Superior temporal gyrus (tissue), 1 donor: ENCODE measurements at regions not wholly inside any gene's neighbourhood (a gene's known extent, or its start where the extent isn't known, plus 50 kb on each side); places are given as distances from the start of the nearest gene placed in this dataset.
"Not testable (repeated sequence)": the region's sequence is repeated elsewhere in the genome, so short reads cannot be mapped to it uniquely, and the experiment has no call there.

ENCODE experiments used
- DNase-seq: peaks from one replicate; pipeline ENCODE4 v3.0.0-alpha.2; 2016; ENCODE audit errors: extremely low spot score

DNA sequence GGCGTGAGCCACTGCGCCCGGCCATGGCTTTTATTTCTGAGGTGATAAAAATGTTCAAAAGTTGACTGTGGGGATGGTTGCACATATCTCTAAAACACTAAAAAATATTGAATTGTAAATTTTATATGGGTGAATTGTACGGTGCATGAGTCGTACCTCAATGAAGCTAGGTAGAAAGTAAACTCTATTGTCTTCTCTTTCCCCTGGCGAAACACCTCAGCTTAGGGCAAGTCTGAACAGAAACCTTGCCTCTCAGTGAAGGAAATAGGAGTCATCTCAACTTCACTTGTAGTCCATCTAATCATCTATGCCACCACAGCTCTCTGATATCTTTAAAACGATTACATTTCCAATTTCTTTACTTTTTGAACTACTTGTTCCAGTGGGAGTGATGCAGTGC lies 309.6 kb downstream of the SPATA31A1 start:
- not testable (repeated sequence) for DNase-seq

DNA sequence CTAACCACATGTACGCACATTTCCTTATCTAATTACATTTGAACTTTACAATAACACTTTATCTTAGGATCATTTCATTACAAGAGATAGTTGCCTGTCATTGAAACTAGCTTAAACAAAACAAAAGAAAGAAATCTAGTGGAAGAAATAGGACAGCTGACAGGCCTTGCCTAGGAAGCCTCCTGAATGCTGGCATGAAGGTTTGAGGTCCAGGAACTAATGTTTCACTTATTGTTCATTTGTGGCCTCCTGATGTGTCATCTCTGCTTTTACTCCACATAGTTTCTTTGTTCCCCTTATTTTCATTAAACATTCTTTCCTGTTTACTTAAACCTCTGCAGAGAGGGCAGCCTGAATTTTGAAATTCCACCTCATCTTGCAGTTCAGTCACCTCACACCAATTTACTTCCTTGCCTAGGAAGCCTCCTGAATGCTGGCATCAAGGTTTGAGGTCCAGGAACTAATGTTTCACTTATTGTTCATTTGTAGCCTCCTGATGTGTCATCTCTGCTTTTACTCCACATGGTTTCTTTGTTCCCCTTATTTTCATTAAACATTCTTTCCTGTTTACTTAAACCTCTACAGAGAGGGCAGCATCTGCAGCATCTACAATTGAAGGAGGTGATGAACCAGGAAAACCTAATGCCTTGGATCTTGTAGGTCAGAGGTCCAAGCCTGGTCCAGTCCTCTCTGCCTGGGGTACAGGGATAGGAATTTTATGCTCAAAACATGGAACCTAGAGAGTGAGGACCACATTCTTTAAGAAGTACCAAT lies 319.2 kb downstream of the SPATA31A1 start:
- not testable (repeated sequence) for DNase-seq

DNA sequence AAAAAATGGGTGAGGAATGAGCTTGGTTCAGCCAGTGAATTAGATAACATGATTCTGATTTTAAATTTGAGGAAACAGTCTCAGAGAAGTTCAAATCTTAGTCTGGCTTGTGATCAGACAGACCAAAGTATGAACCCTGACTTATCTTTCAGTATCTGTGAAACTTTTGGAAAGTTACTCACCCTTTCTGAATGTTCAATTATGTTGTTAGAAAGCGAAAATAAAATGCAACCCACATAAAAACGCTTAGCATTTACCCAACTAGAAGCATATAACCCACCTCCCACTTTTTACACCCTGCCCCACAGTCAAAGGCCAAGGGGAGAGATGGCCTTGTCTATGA lies 319.7 kb downstream of the SPATA31A1 start:
- not testable (repeated sequence) for DNase-seq

DNA sequence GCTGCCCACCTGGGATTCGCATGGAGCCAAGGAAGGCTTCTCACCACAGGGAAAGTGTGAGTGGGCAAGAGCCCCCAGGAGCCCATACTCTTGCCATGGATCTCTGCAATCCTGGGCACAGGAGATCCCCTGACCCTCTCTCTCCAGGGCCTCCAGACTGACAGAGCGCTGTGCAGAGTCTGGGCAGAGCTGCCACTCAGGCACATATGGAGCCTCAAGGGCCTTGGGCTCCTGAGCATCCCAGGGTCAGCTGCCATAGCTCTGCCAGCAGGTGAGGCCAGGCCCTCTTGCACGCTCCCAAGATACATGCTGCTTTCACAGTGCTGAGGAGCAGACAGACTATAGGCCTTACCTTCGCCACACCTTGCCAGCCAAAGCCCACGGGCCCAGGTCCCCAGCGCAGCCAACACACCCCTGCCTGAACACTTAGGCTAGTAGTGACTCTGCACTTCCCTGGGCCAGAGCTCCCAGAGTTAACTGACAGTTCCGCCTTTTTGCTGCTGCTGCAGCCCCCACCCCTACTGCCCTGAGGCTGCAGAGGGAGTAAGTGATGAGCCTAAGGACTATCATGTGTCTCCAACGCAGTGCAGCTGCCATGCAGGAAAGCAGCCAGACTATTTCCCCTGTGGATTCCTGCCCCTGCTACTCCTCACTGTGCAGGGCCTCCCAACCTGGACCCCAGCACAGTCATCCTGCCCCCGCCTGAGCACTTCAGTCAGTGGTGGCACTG lies 323.2 kb downstream of the SPATA31A1 start:
- DNase-seq, result not testable (repeated sequence)

DNA sequence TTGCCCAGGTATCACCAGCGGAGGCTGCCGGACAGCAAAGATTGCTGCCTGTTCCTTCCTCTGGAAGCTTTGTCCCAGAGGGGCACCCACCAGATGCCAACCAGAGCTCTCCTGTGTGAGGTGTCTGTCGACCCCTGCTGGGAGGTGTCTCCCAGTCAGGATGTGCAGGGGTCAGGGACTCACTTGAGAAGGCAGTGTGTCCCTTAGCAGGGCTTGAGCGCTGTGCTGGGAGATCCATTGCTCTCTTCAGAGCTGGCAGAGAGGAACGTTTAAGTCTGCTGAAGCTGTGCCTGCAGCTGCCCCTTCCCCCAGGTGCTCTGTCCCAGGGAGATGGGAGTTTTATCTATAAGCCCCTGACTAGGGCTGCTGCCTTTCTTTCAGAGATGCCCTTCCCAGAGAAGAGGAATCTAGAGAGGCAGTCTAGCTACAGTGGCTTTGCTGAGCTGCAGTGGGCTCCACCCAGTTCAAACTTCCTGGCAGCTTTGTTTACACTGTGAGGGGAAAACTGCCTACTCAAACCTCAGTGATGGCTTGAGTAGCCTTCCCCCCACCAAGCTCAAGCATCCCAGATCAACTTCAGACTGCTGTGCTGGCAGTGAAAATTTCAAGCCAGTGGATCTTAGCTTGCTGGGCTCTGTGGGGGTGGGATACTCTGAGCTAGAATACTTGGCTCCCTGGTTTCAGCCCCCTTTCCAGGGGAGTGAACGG lies 325.4 kb downstream of the SPATA31A1 start:
- DNase-seq, result not testable (repeated sequence)

DNA sequence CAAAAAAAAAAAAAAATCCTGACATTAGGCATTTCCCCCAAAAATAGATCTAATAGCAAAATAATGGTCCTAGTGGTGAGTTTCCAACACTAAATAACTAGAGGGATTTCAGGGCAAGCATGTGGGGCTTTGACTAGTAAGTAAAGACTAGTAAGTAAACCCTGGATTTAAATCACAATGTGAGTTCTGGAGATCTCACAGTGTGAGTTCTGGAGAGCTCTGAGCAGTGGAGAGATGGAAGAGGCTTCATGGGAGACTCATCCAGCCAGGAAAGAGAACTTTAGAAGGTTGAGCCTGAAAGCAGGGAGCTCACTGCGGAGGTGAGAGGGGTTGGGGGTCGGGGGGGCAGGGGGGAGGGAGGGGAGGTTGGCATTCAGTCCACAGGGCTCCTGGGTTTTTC lies 373.4 kb downstream of the SPATA31A1 start:
- DNase-seq, result not testable (repeated sequence)

DNA sequence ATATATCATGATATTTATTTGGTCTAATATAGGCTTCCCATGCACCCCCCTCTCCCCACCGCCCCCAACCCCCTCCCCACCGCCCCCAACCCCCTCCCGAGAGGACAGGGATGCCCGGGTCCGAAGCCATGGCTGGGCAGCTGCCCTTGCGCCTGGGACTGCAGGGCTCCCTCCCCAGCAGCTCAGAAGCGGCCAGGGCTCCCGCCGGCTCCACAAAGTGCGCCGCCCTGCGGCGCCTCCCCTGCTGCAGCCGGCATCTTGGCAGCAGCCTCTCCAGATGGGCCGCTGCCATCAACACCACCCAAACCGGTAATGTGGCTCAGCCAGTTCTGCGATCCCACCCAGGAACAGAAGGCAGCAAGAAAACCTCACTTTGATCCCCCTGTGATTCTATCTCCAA lies 389.4 kb downstream of the SPATA31A1 start:
- DNase-seq, result not testable (repeated sequence)

DNA sequence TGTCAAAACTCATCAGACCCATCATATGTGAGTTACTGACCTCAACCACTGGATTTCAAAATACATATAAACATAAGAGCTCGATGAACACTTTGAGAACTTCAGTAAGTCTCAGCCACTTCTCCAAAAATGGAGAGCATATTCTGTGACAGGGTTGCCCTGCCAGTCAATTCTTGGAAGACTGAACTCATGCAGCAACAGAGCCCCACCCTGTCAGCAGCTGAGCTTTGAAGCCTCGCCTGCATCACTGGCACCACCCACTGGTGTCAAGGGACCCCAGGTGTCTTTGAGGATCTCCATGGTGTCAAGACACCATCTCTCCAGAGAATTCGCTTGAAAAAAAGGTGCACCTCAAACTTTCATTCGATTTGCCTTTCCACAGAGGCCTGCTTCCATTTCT lies 420.1 kb downstream of the SPATA31A1 start:
- DNase-seq, result not testable (repeated sequence)

DNA sequence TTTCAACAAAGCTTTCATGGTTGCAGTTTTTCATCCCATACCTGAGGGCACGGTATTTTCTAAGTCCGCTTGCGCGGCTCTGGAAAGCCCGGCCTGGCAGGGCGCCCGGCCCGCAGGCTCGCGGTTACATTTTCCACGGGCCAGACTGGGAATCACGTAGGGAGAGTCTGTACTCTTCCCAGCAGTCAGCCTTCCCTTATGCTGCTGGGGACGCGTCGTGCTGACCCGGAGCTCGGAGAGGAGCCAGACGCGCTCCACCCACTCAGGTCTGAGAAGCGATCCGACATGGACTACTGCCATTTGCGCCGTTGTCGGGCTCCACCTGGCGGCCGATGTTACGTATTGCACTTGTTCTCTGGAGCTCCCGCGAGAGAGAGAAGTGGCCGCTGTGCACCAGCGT lies 435.9 kb downstream of the SPATA31A1 start:
- DNase-seq, result not testable (repeated sequence)

DNA sequence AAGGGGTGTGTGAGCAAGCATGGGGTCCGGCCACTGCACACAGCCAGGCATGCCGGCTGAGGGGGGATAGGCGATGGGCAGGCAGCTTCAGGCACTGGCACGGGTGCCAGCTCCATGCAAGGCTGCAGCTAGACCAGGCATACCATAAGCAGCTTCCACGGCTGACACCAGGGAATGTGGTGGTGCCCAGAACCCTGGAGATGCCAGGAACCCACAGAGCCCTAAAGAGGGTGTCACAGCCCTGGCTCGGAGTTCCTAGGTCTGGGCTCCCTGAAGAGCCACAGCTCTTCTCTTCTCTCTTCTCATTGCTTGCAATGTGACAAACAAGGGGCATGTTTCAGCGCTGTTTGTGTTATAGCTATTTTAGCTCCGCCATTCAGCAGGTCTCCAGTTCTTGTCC lies 442.5 kb downstream of the SPATA31A1 start:
- not testable (repeated sequence) for DNase-seq

DNA sequence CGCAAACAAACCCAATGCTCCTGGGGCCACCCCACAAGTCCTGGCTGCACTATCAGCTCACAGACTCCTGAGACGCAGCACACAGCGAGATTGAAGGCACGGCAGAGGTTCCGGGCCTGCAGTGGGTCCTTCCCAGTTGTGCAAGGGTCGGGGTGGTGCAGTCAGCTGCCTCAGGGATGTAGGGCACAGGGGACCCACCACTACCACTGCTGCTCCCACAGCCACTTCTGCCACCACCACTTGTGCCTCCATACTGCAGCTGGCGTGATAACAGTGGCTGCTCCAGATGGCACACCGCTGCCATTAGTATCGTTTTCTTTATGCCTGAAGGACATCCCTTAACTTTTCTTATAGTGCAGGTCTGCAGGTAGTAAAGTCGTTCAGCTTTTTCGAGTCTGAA lies 443.8 kb downstream of the SPATA31A1 start:
- DNase-seq, result not testable (repeated sequence)

DNA sequence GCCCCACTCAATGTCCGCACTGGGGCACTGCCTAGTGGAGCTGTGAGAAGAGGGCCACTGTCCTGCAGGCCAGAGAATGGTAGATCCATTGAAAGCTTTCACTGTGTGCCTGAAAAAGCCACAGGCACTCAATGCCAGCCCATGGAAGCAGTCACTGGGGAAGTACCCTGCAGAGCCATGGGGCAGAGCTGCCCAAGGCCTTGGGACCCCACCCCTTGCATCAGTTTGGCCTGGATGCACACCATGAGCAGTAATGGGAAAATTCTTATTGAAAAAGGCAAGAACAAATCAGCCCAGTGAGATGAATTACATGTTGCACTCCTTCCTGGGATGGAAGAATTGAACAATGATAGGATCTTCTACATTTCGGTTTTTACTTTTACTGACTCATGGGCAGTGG lies 447.1 kb downstream of the SPATA31A1 start:
- not testable (repeated sequence) for DNase-seq

DNA sequence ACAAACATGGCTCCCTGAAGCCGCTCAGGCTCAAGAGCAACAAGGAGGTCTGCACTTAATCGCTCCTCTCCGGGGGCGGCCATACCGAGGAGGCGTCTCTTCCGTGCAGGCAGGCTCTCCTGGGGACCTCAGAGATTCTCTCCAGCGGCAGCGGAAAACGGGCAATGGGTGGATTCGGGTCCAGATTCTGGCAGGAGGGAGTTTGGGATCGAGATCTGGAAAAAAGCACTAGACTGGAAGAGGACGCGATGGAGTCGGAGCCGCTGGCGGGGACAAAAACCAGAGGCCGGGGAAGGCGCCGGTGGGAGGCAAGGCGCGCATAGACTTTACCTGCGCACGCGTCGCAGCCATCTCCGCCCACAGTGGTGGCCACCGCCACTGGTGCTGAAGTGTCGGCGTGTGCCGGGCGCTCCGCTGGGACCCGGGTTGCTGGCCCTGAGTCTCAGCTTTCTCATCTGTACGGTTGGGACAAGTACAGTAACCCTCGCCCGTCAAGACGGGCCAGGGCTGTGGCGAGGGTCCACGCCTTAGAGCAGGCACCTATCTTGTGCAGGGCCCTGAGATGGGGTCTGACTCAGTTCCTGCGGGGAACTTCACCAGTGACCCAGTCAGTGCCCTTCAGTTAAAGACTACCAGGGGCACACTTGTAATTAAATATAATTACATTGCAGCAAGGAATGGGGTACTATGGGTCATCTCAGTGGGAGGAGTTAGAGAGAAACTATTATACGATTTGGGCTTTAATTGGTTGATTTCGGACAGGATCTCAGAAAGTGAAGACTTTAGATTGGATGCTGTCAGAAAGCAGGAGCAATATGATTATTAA lies 454.1 kb downstream of the SPATA31A1 start:
- peak; percentile 53 for DNase-seq

DNA sequence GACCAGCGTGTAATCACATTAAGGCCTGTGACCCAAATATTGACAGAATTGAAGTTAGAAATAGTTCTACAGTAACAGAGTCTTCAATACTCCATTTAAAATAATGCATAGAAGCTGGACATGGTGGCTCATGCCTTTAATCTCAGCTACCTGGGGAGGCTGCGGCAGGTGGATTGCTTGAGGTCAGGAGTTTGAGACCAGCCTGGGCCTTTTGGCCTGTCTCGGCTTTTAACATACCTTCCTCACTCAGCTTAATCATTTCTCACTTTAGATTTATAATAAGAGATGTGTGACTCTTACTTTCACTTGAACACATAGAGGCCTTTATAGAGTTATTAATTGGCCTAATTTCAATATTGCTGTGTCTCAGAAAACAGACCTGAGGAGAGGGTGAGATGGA lies 454.9 kb downstream of the SPATA31A1 start:
- not testable (repeated sequence) for DNase-seq

DNA sequence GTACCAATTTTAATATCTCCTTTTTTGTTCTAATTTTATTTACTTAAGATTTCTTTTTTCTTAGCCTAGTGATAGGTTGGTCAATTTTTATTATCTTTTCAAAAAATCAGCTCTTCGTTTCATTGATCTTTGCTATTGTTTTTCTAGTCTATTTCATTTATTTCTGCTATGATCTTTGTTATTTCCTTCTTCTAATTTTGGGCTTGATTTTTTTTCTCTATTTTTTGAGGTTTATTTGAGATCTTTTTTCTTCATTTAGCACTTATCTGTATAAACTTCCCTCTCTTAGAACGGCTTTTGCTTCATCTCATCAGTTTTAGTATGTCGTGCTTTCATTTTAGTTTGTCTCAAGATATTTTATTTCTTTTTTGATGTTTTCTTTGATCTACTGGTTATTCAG lies 456.1 kb downstream of the SPATA31A1 start:
- DNase-seq, result peak; percentile 16

DNA sequence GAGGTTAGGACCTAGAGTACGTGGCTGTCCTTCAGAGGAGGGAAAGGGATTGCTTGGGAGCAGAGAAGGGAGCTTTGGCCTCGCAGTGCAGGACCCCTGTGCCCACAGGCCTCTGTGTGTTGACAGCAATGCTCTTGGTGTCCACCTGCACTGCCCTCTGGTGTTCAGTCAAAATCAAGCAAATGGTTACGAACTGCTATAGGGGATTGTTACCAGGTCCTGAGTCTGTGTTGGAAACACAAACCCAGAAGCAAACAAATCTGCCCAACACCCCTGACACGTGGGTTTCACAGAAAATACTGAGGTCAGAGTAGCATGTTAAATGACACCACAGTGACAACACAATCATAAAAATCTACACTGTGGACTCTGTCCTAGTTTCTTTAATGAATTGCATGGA lies 473.0 kb downstream of the SPATA31A1 start:
- not testable (repeated sequence) for DNase-seq
